ENCODE measurements at regions not wholly inside any gene's neighbourhood (a gene's known extent, or its start where the extent isn't known, plus 50 kb on each side); places are given as distances from the start of the nearest gene placed in this dataset.

GRCh38 chr12:115417610-115418009 is 733.6 kb upstream of the TBX3 start:
- Histone ChIP-seq H4K20me1 (ENCODE audit: insufficient read depth) (no peaks in the 10 kb centered on the region), H3K4me3 (ENCODE audit: low read length) (no peak overlapping the region), H3K4me2 (ENCODE audit: low read length) (no peak overlapping the region), H3K27me3 (ENCODE audit: insufficient read depth, low read depth, low read length) (no peaks in the 10 kb centered on the region), H3K36me3 (ENCODE audit: insufficient read depth, low read length) (no peaks in the 10 kb centered on the region), H3K9me2 (ENCODE audit: insufficient read depth, low read length) (no peaks in the 10 kb centered on the region), H3K79me2 (replicated peaks; ENCODE audit: insufficient read depth, low read length) (no peaks in the 10 kb centered on the region), H3K9me3 (ENCODE audit: low read length) (no peaks in the 10 kb centered on the region), H3K9ac (ENCODE audit: low read length) (no peak overlapping the region), H3K27ac (ENCODE audit: low read length) (no peak overlapping the region), H2AFZ (ENCODE audit: low read depth, low read length) (no peak overlapping the region), H3F3A (ENCODE audit: insufficient read depth, low read length, poor library complexity, severe bottlenecking) (no peaks in the 10 kb centered on the region)
- TF ChIP-seq EZH2 (IDR thresholded peaks at IDR 0.05; ENCODE audit: borderline replicate concordance, insufficient read depth, low read length, poor library complexity, severe bottlenecking) (no peak), MXI1 (conservative IDR thresholded peaks at IDR 0.05; ENCODE audit: poor library complexity, severe bottlenecking) (no peak), EP300 (conservative IDR thresholded peaks at IDR 0.05; ENCODE audit: poor library complexity, severe bottlenecking) (no peak), POLR2AphosphoS5 (IDR thresholded peaks at IDR 0.05) (no peak), RAD21 (conservative IDR thresholded peaks at IDR 0.05) (no peak), SMC3 (conservative IDR thresholded peaks at IDR 0.05; ENCODE audit: poor library complexity) (no peak), TAF1 (IDR thresholded peaks at IDR 0.05; ENCODE audit: low read depth) (no peak)
- TF ChIP-seq, protein P1, sequence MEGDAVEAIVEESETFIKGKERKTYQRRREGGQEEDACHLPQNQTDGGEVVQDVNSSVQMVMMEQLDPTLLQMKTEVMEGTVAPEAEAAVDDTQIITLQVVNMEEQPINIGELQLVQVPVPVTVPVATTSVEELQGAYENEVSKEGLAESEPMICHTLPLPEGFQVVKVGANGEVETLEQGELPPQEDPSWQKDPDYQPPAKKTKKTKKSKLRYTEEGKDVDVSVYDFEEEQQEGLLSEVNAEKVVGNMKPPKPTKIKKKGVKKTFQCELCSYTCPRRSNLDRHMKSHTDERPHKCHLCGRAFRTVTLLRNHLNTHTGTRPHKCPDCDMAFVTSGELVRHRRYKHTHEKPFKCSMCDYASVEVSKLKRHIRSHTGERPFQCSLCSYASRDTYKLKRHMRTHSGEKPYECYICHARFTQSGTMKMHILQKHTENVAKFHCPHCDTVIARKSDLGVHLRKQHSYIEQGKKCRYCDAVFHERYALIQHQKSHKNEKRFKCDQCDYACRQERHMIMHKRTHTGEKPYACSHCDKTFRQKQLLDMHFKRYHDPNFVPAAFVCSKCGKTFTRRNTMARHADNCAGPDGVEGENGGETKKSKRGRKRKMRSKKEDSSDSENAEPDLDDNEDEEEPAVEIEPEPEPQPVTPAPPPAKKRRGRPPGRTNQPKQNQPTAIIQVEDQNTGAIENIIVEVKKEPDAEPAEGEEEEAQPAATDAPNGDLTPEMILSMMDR (IDR thresholded peaks at IDR 0.05; ENCODE audit: poor library complexity, severe bottlenecking): no peak
- TF ChIP-seq, protein P2, sequence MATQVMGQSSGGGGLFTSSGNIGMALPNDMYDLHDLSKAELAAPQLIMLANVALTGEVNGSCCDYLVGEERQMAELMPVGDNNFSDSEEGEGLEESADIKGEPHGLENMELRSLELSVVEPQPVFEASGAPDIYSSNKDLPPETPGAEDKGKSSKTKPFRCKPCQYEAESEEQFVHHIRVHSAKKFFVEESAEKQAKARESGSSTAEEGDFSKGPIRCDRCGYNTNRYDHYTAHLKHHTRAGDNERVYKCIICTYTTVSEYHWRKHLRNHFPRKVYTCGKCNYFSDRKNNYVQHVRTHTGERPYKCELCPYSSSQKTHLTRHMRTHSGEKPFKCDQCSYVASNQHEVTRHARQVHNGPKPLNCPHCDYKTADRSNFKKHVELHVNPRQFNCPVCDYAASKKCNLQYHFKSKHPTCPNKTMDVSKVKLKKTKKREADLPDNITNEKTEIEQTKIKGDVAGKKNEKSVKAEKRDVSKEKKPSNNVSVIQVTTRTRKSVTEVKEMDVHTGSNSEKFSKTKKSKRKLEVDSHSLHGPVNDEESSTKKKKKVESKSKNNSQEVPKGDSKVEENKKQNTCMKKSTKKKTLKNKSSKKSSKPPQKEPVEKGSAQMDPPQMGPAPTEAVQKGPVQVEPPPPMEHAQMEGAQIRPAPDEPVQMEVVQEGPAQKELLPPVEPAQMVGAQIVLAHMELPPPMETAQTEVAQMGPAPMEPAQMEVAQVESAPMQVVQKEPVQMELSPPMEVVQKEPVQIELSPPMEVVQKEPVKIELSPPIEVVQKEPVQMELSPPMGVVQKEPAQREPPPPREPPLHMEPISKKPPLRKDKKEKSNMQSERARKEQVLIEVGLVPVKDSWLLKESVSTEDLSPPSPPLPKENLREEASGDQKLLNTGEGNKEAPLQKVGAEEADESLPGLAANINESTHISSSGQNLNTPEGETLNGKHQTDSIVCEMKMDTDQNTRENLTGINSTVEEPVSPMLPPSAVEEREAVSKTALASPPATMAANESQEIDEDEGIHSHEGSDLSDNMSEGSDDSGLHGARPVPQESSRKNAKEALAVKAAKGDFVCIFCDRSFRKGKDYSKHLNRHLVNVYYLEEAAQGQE (IDR thresholded peaks at IDR 0.05; ENCODE audit: borderline replicate concordance): no peak

- Histone ChIP-seq H4K20me1 (ENCODE audit: insufficient read depth) (no peaks in the 10 kb centered on the region), H3F3A (ENCODE audit: insufficient read depth, low read length, poor library complexity, severe bottlenecking) (no peaks in the 10 kb centered on the region), H3K4me2 (ENCODE audit: low read length) (no peak overlapping the region), H3K4me3 (ENCODE audit: low read length) (no peak overlapping the region), H2AFZ (ENCODE audit: low read depth, low read length) (no peak overlapping the region), H3K27ac (ENCODE audit: low read length) (no peak overlapping the region), H3K9ac (ENCODE audit: low read length) (no peak overlapping the region), H3K9me3 (ENCODE audit: low read length) (no peaks in the 10 kb centered on the region), H3K79me2 (replicated peaks; ENCODE audit: insufficient read depth, low read length) (no peaks in the 10 kb centered on the region), H3K27me3 (ENCODE audit: insufficient read depth, low read depth, low read length) (no peaks in the 10 kb centered on the region), H3K9me2 (ENCODE audit: insufficient read depth, low read length) (no peaks in the 10 kb centered on the region), H3K36me3 (ENCODE audit: insufficient read depth, low read length) (no peaks in the 10 kb centered on the region)
- TF ChIP-seq, protein P1 (IDR thresholded peaks at IDR 0.05; ENCODE audit: poor library complexity, severe bottlenecking): no peak
- TF ChIP-seq EZH2 (IDR thresholded peaks at IDR 0.05; ENCODE audit: borderline replicate concordance, insufficient read depth, low read length, poor library complexity, severe bottlenecking) (no peak), SMC3 (conservative IDR thresholded peaks at IDR 0.05; ENCODE audit: poor library complexity) (no peak), TAF1 (IDR thresholded peaks at IDR 0.05; ENCODE audit: low read depth) (no peak), RAD21 (conservative IDR thresholded peaks at IDR 0.05) (no peak)
These were observed 732.9 kb upstream of the TBX3 start for GRCh38 chr12:115416869-115417268.
